Fibroblast of lung (primary cell): ENCODE measurements at regions not wholly inside any gene's neighbourhood (a gene's known extent, or its start where the extent isn't known, plus 50 kb on each side); places are given as distances from the start of the nearest gene placed in this dataset.

Experiments used
- EZH2 ChIP-seq: IDR thresholded peaks from 2 replicates; pipeline ENCODE4 v1.5.1; 2012; ENCODE audit warnings: low read length, control low read depth, mild to moderate bottlenecking; ENCODE audit errors: missing control alignments
- TF ChIP-seq, protein P1 (sequence below), 2 donors: IDR thresholded peaks in 1 of 2; conservative IDR thresholded peaks in 1 of 2; 1 replicate in 1 of 2; 2 replicates in 1 of 2; pipeline ENCODE4 v1.5.1; 2011 to 2012; ENCODE audit warnings: low read length in 2 of 2, control low read depth in 1 of 2, inconsistent platforms in 1 of 2, low read depth in 1 of 2, mild to moderate bottlenecking in 1 of 2

DNA sequence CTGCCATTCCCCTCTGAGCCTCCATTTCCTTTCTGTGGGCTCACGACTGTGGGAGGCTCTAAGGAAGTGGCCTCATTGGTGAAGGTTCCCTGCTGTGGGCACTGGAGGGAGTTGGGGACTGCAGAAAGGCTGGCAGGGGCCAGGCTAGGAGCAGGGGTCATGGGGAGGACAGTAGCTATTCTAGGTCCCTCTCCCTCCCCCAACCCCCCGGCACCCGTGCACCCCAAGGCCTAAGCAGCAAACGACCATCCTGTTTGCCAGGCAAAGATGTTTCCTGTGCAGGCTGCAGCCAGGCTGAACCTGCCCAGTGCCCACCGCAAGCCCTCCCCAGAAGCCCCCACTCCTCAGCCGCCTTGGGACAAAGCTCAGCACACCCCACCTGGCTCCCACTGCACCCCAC is 189.4 kb downstream of the MN1 start:
- TF ChIP-seq, protein P1, sequence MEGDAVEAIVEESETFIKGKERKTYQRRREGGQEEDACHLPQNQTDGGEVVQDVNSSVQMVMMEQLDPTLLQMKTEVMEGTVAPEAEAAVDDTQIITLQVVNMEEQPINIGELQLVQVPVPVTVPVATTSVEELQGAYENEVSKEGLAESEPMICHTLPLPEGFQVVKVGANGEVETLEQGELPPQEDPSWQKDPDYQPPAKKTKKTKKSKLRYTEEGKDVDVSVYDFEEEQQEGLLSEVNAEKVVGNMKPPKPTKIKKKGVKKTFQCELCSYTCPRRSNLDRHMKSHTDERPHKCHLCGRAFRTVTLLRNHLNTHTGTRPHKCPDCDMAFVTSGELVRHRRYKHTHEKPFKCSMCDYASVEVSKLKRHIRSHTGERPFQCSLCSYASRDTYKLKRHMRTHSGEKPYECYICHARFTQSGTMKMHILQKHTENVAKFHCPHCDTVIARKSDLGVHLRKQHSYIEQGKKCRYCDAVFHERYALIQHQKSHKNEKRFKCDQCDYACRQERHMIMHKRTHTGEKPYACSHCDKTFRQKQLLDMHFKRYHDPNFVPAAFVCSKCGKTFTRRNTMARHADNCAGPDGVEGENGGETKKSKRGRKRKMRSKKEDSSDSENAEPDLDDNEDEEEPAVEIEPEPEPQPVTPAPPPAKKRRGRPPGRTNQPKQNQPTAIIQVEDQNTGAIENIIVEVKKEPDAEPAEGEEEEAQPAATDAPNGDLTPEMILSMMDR (conservative IDR thresholded peaks at IDR 0.05 in 1 of 2, IDR thresholded peaks at IDR 0.05 in 1 of 2; ENCODE audit: low read depth in 1 of 2, low read length in 2 of 2), result no peak
- TF ChIP-seq EZH2, result no peak
